Activated naive CD4-positive, alpha-beta T cell treated with anti-CD3 and anti-CD28 coated beads, Interleukin-2, amount 50 U/mL, for 24 hours (primary cell): ENCODE measurements at regions not wholly inside any gene's neighbourhood (a gene's known extent, or its start where the extent isn't known, plus 50 kb on each side); places are given as distances from the start of the nearest gene placed in this dataset.

Experiments
- H3K27ac Mint-ChIP-seq: one replicate; pipeline ENCODE4 v1.8.0; 2021; ENCODE audit warnings: mild to moderate bottlenecking, mixed read lengths
- H3K27me3 Mint-ChIP-seq: one replicate; pipeline ENCODE4 v1.8.0; 2021; ENCODE audit warnings: mixed read lengths
- H3K36me3 Mint-ChIP-seq: one replicate; pipeline ENCODE4 v1.8.0; 2021; ENCODE audit warnings: mixed read lengths
- H3K4me1 Mint-ChIP-seq: one replicate; pipeline ENCODE4 v1.8.0; 2021; ENCODE audit warnings: mixed read lengths
- H3K4me3 Mint-ChIP-seq: one replicate; pipeline ENCODE4 v1.8.0; 2021; ENCODE audit warnings: mild to moderate bottlenecking, mixed read lengths
- H3K9me3 Mint-ChIP-seq: one replicate; pipeline ENCODE4 v1.8.0; 2021; ENCODE audit warnings: mixed read lengths

DNA sequence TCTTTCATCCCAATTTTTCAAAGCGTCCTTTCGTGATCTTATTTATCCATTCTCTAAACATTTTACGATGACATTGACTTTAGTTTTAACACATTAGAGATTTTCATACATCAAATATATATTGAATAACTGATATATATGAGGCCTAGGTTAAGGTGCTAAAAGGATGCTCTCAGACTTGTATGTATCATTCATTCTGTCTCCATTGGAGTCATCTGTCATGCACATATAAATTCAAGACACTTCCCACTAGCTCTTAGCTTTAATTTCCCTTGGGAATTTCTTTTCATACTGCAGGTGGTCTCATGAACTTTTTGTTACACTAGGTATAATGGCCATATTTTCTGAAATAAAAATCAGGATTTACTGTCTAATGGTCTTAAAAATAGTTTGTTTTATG, 635.8 kb upstream of the C9orf72 start:
- Mint-ChIP-seq H3K27me3 (no peaks in the 10 kb centered on the region), H3K4me3 (no peak overlapping the region), H3K36me3 (no peaks in the 10 kb centered on the region), H3K27ac (no peak overlapping the region), H3K4me1 (no peaks in the 10 kb centered on the region), H3K9me3 (no peaks in the 10 kb centered on the region)

DNA sequence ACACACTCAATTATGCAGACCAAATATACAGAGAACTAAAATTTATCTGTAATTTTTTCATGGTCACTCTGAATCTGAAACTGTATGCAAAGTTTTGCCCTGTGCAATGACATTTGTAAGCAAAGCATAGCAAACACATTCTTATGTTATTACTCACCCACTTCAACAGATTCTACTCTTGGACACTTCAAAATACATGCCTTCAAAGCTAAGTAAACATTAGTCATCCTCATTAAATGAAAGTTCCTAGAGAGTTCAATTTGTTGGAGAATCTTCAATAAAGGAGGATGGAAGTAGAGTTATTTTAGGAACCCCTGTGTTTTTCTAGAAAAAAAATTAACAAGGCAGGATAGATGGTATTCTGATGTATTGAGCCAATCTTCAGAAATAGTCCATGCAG, 639.7 kb upstream of the C9orf72 start:
- Mint-ChIP-seq H3K27ac (no peak overlapping the region), H3K9me3 (no peaks in the 10 kb centered on the region), H3K4me1 (no peaks in the 10 kb centered on the region), H3K36me3 (no peaks in the 10 kb centered on the region), H3K4me3 (no peak overlapping the region), H3K27me3 (no peaks in the 10 kb centered on the region)

DNA sequence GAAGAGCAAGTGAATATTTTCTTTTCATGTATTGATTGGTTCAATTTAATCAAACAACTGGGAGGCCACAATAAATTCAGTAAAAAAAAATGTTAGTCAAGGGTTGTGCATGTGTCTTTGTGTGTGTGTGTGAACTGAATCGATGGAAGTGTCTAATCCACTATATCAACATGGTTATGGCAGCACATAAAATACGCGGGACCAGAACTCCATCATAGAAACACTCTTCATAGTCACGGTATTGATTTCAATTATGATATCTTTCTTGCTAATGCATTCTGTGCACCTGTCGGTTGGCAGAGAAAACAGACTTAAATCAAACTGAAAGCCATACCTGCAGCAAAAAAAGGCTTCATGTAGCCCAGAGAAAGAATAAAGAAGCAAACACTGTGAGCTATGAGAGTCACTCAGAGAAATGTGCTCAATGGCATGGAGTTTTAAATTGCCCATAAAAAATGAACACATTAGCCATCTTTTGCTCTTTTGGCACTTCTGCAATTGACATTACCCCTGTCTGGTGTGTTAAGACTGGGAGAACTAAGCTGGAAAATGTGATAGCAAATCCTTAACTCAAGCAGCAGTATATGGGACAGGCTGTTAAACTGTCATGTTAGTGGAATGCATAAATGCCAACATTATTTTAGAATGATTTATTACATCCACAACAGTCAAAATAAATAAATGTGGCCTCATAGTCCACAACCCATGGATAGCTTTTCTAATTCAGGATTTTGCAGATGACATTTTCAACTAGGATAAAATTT, 642.4 kb upstream of the C9orf72 start:
- Mint-ChIP-seq H3K4me3 (no peak overlapping the region), H3K27me3 (no peaks in the 10 kb centered on the region), H3K27ac (no peak overlapping the region), H3K36me3 (no peaks in the 10 kb centered on the region), H3K9me3 (no peaks in the 10 kb centered on the region), H3K4me1 (no peaks in the 10 kb centered on the region)

DNA sequence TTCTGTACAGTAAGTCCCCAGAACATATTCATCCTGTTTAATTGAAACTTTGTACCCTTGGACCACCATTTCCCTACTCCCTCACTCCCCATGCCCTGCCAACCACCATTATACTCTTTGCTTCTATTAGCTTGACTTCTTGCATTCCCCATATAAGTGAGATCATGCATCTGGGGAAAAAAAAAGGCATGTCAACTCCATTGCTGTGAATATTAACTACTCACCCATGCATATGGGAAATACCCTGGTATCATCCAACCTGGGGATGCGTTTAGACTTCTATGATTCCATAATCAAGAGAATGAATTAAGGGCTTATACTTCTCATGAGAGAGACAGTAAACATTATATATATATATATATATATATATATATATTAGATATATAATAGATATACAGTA, 659.4 kb upstream of the C9orf72 start:
- H3K9me3 Mint-ChIP-seq = peaks cover 10% of the 10 kb centered on the region
- H3K27me3 Mint-ChIP-seq = no peaks in the 10 kb centered on the region
- no peaks in the 10 kb centered on the region for H3K4me1 Mint-ChIP-seq
- H3K4me3 Mint-ChIP-seq = no peak overlapping the region
- no peak overlapping the region for H3K27ac Mint-ChIP-seq
- no peaks in the 10 kb centered on the region for H3K36me3 Mint-ChIP-seq

DNA sequence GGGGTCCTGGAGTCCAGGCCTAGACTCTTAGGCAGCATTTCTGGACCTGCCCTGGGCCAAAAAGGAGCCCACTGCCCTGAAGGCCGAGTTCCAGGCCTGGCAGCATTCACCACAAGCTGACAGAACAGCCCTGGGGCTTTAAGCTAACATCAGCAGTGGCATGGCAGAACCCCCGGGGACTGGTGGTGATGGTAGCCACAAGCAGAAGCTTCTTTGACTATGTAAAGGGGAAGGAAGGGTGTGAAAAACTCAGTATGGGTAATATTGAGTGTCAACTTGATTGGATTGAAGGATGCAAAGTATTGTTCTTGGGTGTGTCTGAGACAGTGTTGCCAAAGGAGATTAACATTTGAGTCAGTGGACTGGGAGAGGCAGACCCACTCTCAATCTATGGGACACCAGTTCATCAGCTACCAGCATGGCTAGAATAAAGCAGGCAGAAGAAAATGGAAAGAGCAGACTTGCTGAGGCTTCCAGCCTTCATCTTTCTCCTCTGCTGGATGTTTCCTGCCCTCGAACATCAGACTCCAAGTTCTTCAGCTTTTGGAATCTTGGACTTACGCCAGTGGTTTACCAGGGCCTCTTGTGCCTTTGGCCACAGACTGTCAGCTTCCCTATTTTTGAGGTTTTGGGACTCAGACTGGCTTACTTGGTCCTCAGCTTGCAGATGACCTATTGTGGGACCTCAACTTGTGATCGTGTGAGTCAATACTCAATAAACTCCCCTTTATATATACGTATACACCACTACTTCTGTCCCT, 661.0 kb upstream of the C9orf72 start:
- no peak overlapping the region for H3K27ac Mint-ChIP-seq
- H3K4me3 Mint-ChIP-seq = no peak overlapping the region
- no peaks in the 10 kb centered on the region for H3K36me3 Mint-ChIP-seq
- H3K9me3 Mint-ChIP-seq = peaks cover 17% of the 10 kb centered on the region
- no peaks in the 10 kb centered on the region for H3K4me1 Mint-ChIP-seq
- no peaks in the 10 kb centered on the region for H3K27me3 Mint-ChIP-seq

DNA sequence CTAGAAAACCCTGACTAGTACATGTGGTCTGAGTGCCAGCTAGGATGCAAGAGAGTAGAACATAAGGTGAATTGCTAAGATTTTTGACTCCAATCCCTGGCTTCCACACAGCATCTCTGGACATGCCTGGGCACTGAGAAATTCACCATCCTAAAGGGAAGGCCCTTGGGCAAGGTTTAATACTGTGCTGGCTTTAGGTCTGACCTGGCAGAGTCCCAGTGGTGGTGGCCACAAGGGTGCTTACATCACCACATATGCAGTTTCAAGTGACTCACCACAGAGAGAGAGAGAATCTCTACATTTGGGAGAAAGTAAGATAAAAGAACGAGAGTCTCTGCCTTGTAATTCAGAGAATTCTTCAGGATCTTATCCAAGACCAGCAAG, 661.6 kb upstream of the C9orf72 start:
- Mint-ChIP-seq H3K4me1 (no peaks in the 10 kb centered on the region), H3K27ac (no peak overlapping the region), H3K36me3 (no peaks in the 10 kb centered on the region), H3K9me3 (peaks cover 17% of the 10 kb centered on the region), H3K4me3 (no peak overlapping the region), H3K27me3 (no peaks in the 10 kb centered on the region)

DNA sequence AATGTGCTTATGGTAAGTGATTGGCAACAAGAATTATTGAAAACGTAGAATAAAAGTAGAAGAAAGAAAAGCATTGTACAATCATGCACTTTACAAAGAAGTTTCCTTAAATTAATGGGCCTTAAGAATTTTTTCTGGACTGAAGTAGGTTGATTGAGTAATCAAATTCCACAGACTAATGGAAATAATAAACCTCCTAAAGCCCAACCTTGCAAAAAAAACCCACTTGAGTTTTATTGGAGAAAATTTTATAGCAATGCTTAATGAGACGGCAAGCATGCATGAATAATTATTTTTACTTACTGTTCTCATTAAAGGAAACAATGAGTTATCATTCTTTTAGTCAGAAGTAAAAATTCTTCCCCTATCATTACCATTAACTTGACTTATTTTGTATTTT, 676.1 kb upstream of the C9orf72 start:
- Mint-ChIP-seq H3K4me3 (no peak overlapping the region), H3K36me3 (no peaks in the 10 kb centered on the region), H3K27ac (no peak overlapping the region), H3K27me3 (no peaks in the 10 kb centered on the region), H3K4me1 (no peaks in the 10 kb centered on the region), H3K9me3 (peaks cover 10% of the 10 kb centered on the region)

- no peaks in the 10 kb centered on the region for H3K36me3 Mint-ChIP-seq
- H3K27me3 Mint-ChIP-seq = no peaks in the 10 kb centered on the region
- H3K9me3 Mint-ChIP-seq = no peaks in the 10 kb centered on the region
- H3K27ac Mint-ChIP-seq = no peak overlapping the region
- H3K4me3 Mint-ChIP-seq = no peak overlapping the region
- no peaks in the 10 kb centered on the region for H3K4me1 Mint-ChIP-seq
Measured at GRCh38 chr9:28255174-28255573, 681.9 kb upstream of the C9orf72 start.

- H3K4me1 Mint-ChIP-seq = no peaks in the 10 kb centered on the region
Measured at GRCh38 chr9:28260330-28260729, 687.0 kb upstream of the C9orf72 start.

DNA sequence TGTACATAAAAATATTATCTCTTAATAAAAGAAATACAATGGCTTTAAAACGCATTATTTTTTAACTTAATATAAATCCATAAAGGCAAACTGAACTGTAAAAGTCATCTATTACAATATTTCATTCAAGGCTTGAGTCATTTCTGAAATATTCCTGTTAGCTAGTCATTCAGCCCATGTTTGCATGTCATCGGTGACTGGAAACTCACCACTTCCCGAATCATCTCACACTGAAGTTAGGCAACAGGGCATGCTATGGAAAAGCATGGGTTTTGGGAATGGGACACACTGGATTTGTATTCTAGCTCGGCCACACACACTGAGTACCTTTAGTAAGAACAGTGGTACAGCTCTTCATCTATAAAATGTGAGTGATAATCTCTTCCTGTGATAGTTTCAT, 691.1 kb upstream of the C9orf72 start:
- H3K4me1 Mint-ChIP-seq = no peaks in the 10 kb centered on the region
- no peak overlapping the region for H3K27ac Mint-ChIP-seq
- H3K4me3 Mint-ChIP-seq = no peak overlapping the region
- no peaks in the 10 kb centered on the region for H3K27me3 Mint-ChIP-seq
- H3K9me3 Mint-ChIP-seq = no peaks in the 10 kb centered on the region
- H3K36me3 Mint-ChIP-seq = no peaks in the 10 kb centered on the region

More at GRCh38 chr9:28260330-28260729, 687.0 kb upstream of the C9orf72 start:
- Mint-ChIP-seq H3K36me3 (no peaks in the 10 kb centered on the region), H3K27ac (no peak overlapping the region), H3K27me3 (no peaks in the 10 kb centered on the region), H3K4me3 (no peak overlapping the region), H3K9me3 (no peaks in the 10 kb centered on the region)

DNA sequence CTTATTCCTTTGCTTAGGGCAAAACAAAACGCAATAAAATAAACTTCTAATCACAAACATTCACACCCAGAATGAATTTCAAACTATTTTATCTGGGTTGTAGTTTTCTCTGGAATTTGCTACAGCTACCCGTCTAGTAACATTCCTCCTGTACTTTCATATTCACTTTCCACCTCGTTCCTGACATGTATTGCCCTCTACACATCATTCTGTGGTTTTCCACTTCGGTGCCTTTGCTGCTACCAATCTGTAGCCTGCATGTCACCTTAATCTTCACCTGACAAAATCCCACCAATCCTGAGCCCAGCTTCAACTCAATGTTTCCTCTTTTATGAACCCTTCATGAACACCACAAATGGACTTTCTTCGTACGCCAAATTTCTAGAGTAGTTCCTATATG, 694.1 kb upstream of the C9orf72 start:
- no peaks in the 10 kb centered on the region for H3K4me1 Mint-ChIP-seq
- H3K4me3 Mint-ChIP-seq = no peak overlapping the region
- H3K27ac Mint-ChIP-seq = no peak overlapping the region
- no peaks in the 10 kb centered on the region for H3K27me3 Mint-ChIP-seq
- H3K9me3 Mint-ChIP-seq = no peaks in the 10 kb centered on the region
- no peaks in the 10 kb centered on the region for H3K36me3 Mint-ChIP-seq

- Mint-ChIP-seq H3K27ac (no peak overlapping the region), H3K4me3 (no peak overlapping the region), H3K9me3 (peaks cover under 1% of the 10 kb centered on the region), H3K27me3 (no peaks in the 10 kb centered on the region), H3K4me1 (no peaks in the 10 kb centered on the region), H3K36me3 (no peaks in the 10 kb centered on the region)
Measured at GRCh38 chr9:28270156-28270555, 696.9 kb upstream of the C9orf72 start.

- H3K4me3 Mint-ChIP-seq = no peak overlapping the region
- H3K36me3 Mint-ChIP-seq = no peaks in the 10 kb centered on the region
Measured at GRCh38 chr9:28272127-28272526, 698.8 kb upstream of the C9orf72 start.

GRCh38 chr9:28287455-28287854, 714.2 kb upstream of the C9orf72 start:
- Mint-ChIP-seq H3K27ac (no peak overlapping the region), H3K27me3 (no peaks in the 10 kb centered on the region), H3K4me1 (no peaks in the 10 kb centered on the region), H3K9me3 (peaks cover 9% of the 10 kb centered on the region), H3K4me3 (no peak overlapping the region), H3K36me3 (no peaks in the 10 kb centered on the region)

More at GRCh38 chr9:28272127-28272526, 698.8 kb upstream of the C9orf72 start:
- Mint-ChIP-seq H3K27ac (no peak overlapping the region), H3K4me1 (no peaks in the 10 kb centered on the region), H3K27me3 (no peaks in the 10 kb centered on the region), H3K9me3 (peaks cover 9% of the 10 kb centered on the region)

DNA sequence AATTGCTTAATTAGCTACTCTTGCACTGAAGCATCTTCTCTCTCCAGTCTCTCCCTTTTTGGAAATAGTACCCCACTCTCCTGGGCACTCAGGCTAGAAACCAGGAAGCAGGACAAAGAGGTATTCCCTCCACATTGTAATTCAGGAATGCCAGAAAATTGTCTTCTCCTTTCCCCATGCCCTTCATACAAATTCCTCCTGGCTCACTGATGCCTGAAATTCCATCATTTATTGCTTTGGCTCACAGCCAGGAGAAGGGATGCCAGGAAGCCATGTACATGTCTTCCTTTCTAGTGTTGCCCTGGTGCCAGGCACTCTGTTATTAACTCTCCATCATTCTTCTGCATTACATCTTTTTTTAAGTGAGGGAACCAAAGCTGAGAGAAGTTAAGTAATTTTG, 716.5 kb upstream of the C9orf72 start:
- Mint-ChIP-seq H3K27ac (no peak overlapping the region), H3K36me3 (no peaks in the 10 kb centered on the region), H3K27me3 (no peaks in the 10 kb centered on the region), H3K4me3 (no peak overlapping the region), H3K9me3 (peaks cover 9% of the 10 kb centered on the region), H3K4me1 (no peaks in the 10 kb centered on the region)

- no peaks in the 10 kb centered on the region for H3K27me3 Mint-ChIP-seq
- peaks cover 9% of the 10 kb centered on the region for H3K9me3 Mint-ChIP-seq
- no peaks in the 10 kb centered on the region for H3K4me1 Mint-ChIP-seq
- no peak overlapping the region for H3K27ac Mint-ChIP-seq
- no peak overlapping the region for H3K4me3 Mint-ChIP-seq
- H3K36me3 Mint-ChIP-seq = no peaks in the 10 kb centered on the region
Measured at GRCh38 chr9:28293369-28294090, 720.2 kb upstream of the C9orf72 start.
